ENCODE measurements at regions not wholly inside any gene's neighbourhood (a gene's known extent, or its start where the extent isn't known, plus 50 kb on each side); places are given as distances from the start of the nearest gene placed in this dataset.

GRCh38 chr11:116618461-116618860, 154.3 kb downstream of the BUD13 start:
- Mint-ChIP-seq H3K36me3 (ENCODE audit: low read depth) (no peaks in the 10 kb centered on the region), H3K9me3 (peaks cover 4% of the 10 kb centered on the region), H3K27me3 (ENCODE audit: low read depth, poor library complexity) (peaks cover 13% of the 10 kb centered on the region), H3K4me1 (peaks cover 1% of the 10 kb centered on the region), H3K4me3 (no peak overlapping the region), H3K27ac (no peak overlapping the region)
- TF ChIP-seq CTCF (IDR thresholded peaks at IDR 0.05): no peak
- DNase-seq: no peak

DNA sequence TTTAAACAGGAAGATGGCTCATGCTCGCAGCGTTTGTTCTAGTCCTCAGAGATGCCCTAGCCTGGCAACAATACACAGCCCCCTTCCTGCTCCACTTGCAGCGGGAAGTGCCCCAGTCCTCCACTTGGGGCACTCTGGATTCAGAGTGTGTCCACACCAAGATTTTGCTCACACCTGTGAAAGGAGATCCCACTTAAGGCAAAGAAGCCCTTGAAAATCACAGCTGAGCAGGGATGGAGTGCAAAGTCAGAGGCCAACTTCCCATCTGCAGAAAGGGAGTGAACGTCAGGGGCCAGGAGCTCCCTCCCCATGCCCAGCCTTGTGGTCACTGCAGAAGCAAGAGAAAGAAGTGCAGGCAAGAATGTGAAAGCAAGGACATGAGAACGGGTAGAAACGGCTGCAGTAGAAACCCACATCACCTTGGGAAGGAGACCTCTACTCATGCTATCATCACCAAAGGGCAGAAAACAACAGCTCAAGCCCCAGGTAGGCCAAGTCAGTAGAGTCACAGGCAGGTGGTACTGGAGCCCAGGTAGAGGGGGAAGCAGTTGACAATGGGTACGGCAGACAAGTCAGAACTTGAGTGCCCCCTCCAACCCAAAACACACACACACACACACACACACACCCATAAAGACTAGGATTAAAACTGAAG, 157.4 kb downstream of the BUD13 start:
- no peak for TF ChIP-seq CTCF (IDR thresholded peaks at IDR 0.05)
- Mint-ChIP-seq H3K4me3 (no peak overlapping the region), H3K4me1 (peaks cover 5% of the 10 kb centered on the region), H3K27ac (no peak overlapping the region), H3K9me3 (peaks cover 4% of the 10 kb centered on the region), H3K36me3 (ENCODE audit: low read depth) (no peaks in the 10 kb centered on the region), H3K27me3 (ENCODE audit: low read depth, poor library complexity) (peaks cover 16% of the 10 kb centered on the region)
- DNase-seq: no peak

DNA sequence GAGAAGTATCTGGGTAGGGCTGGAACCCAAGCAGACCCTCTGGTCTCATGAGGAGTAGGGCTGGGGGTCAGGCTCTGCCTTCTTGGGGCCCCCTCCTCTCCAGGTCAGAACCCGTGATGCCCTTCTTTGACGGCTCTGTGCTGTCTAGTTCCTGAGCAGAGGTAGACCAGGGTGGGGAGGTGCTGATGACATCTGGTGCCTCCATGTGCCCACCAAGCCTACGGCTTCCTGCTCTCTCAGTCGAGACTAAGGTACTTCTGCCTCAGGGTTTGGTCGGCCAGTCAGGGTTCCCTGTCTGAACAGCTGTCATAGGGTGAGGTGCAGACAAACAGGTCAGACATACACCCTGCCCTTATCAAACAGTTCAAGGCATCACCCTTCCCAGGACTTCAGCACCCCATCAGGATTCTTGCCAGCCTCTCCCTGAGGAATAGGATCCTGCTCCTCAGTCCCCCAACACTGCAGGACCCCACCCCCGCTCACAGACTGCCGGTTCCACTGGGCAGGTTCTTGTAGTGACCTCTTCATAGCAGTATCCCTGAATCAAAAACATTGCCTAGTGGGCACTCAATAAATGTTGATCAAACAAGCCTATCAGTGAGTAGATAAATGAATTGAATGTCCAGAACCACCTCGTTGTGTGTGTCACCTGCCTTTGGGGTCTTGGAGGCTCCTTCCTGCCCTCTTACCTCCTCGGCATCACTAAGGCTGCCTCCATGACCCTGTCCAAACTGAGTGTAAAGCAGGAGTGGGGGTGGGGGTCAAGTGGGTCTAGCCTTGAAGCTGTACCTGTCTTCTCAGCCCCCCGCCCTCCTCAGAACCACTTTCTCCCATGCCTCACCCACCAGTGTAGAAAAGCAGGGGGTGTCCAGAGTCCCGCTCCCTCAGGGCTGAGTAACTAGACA, 158.2 kb downstream of the BUD13 start:
- Mint-ChIP-seq H3K4me3 (no peak overlapping the region), H3K4me1 (peaks cover 5% of the 10 kb centered on the region), H3K9me3 (peaks cover 4% of the 10 kb centered on the region), H3K27ac (no peak overlapping the region), H3K27me3 (ENCODE audit: low read depth, poor library complexity) (peaks cover 16% of the 10 kb centered on the region), H3K36me3 (ENCODE audit: low read depth) (no peaks in the 10 kb centered on the region)
- DNase-seq: no peak
- TF ChIP-seq CTCF (IDR thresholded peaks at IDR 0.05): no peak

DNA sequence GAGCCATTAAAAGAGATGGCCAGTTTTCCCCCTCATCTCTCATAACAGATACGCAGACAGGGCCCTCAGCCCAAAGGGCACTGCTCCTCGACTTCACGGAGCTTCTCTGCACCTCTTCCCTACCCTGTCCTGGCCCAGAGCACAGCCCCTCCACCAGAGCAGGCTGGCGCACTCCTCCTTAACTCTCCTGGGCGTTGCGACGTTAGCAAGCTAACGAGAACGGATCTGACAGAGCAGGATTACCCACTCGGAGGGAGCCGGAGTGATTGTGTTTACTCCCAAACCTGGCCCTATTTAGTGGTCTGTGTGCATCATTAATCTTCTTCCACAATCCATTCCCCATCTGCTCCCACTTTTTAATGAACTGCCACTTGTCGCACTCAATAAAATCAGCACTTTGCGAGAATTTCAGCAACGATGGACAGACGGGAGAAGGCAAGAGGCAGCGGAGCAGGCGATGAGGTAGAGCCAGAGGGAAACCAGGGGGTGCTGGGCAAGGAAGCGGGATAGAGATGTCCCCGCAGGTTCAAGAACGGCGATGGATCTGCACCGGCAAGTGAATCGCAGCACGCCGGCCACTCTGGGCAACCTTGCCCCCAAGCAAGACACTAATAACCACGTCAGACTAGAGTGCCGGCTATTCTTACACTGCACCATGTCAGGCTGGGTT, 159.4 kb downstream of the BUD13 start:
- Mint-ChIP-seq H3K4me3 (no peak overlapping the region), H3K27me3 (ENCODE audit: low read depth, poor library complexity) (peaks cover 12% of the 10 kb centered on the region)
- TF ChIP-seq CTCF (IDR thresholded peaks at IDR 0.05): no peak

GRCh38 chr11:116611998-116612620, 160.7 kb downstream of the BUD13 start:
- no peak for DNase-seq
- Mint-ChIP-seq H3K9me3 (peaks cover 4% of the 10 kb centered on the region), H3K4me1 (peaks cover 5% of the 10 kb centered on the region), H3K4me3 (no peak overlapping the region), H3K27ac (no peak overlapping the region), H3K36me3 (ENCODE audit: low read depth) (no peaks in the 10 kb centered on the region), H3K27me3 (ENCODE audit: low read depth, poor library complexity) (peaks cover 9% of the 10 kb centered on the region)
- TF ChIP-seq CTCF (IDR thresholded peaks at IDR 0.05): no peak

More for the DNA sequence above, 159.4 kb downstream of the BUD13 start:
- peak overlapping the region; percentile 18 for H3K27ac Mint-ChIP-seq
- no peak for DNase-seq
- H3K9me3 Mint-ChIP-seq: peaks cover 4% of the 10 kb centered on the region
- H3K36me3 Mint-ChIP-seq (ENCODE audit: low read depth): no peaks in the 10 kb centered on the region
- peaks cover 5% of the 10 kb centered on the region for H3K4me1 Mint-ChIP-seq

Measured in nephron progenitor cell (in vitro differentiated cells).